ENCODE measurements at regions not wholly inside any gene's neighbourhood (a gene's known extent, or its start where the extent isn't known, plus 50 kb on each side); places are given as distances from the start of the nearest gene placed in this dataset.

- Histone ChIP-seq H3K4me2 (replicated peaks; ENCODE audit: extremely low read depth, low read length, poor library complexity, severe bottlenecking) (no peak overlapping the region), H3K27me3 (ENCODE audit: control insufficient read depth in 2 of 2, insufficient read depth in 2 of 2, low read length in 2 of 2) (no peaks in the 10 kb centered on the region), H4K20me1 (ENCODE audit: insufficient read depth, low read length) (no peaks in the 10 kb centered on the region), H3K9me3 (replicated peaks in 1 of 2; ENCODE audit: control insufficient read depth in 1 of 2, insufficient read depth in 1 of 2, low read length in 2 of 2) (no peaks in the 10 kb centered on the region), H2AFZ (ENCODE audit: insufficient read depth, low read depth, low read length, poor library complexity, severe bottlenecking) (no peak overlapping the region), H3K27ac (ENCODE audit: low read depth in 1 of 2, low read length in 2 of 2) (no peak overlapping the region), H3K79me2 (ENCODE audit: insufficient read depth, low read length) (no peaks in the 10 kb centered on the region), H3K9ac (ENCODE audit: insufficient read depth, low read length, poor library complexity, severe bottlenecking) (no peak overlapping the region), H3K4me1 (ENCODE audit: control insufficient read depth in 1 of 2, insufficient read depth in 2 of 2, low read length in 2 of 2) (no peaks in the 10 kb centered on the region), H3K4me3 (replicated peaks in 1 of 3; ENCODE audit: low read depth in 2 of 3, low read length in 3 of 3) (no peak overlapping the region), H3K36me3 (replicated peaks in 1 of 2; ENCODE audit: control insufficient read depth in 1 of 2, insufficient read depth in 2 of 2, low read length in 2 of 2) (no peaks in the 10 kb centered on the region)
- no peak overlapping the region for H3K27ac Mint-ChIP-seq
- WGBS (ENCODE audit: insufficient coverage) = 100% methylated on average over 1 of the region's 3 CpGs
- no peak overlapping the region for H3K4me3 Mint-ChIP-seq
- intact Hi-C loops (cut with micrococcal nuclease) = no loop called here
- peaks cover 0 to 3% (median 0%) of the 10 kb centered on the region in 7 donors for H3K9me3 Mint-ChIP-seq
- no peak for DNase-seq
- no peaks in the 10 kb centered on the region for H3K36me3 Mint-ChIP-seq
- peaks cover 1 to 7% (median 2%) of the 10 kb centered on the region in 3 donors for H3K27me3 Mint-ChIP-seq (ENCODE audit: low read depth in 3 of 3)
- TF ChIP-seq CTCF (IDR thresholded peaks at IDR 0.05) = no peak
- no peaks in the 10 kb centered on the region for H3K4me1 Mint-ChIP-seq
Measured at GRCh38 chr6:72500669-72501068, 121.2 kb upstream of the KCNQ5 start.

DNA sequence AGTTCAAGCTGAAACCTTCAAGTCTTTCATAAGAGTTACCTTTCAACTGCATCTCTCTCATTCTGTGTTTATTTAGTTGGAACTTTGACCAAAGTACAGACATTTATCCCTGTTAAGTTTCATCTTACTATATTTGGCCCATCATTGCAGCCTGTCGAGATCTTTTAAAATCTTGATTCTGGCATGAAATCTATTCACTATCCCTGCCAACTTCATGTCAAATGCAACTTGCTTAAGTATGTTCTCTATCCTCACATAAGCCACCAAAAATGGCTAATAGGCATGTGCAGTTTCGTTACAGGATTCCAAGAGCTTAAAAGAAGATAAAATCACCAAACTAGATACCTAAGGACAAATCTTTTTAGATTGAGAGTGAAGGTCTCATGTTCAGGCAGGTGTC, 117.5 kb upstream of the KCNQ5 start:
- no peaks in the 10 kb centered on the region for H3K36me3 Mint-ChIP-seq
- Histone ChIP-seq H3K36me3 (replicated peaks in 1 of 2; ENCODE audit: control insufficient read depth in 1 of 2, insufficient read depth in 2 of 2, low read length in 2 of 2) (no peaks in the 10 kb centered on the region), H3K27me3 (ENCODE audit: control insufficient read depth in 2 of 2, insufficient read depth in 2 of 2, low read length in 2 of 2) (no peaks in the 10 kb centered on the region), H3K4me3 (replicated peaks in 1 of 3; ENCODE audit: low read depth in 2 of 3, low read length in 3 of 3) (no peak overlapping the region), H4K20me1 (ENCODE audit: insufficient read depth, low read length) (no peaks in the 10 kb centered on the region), H2AFZ (ENCODE audit: insufficient read depth, low read depth, low read length, poor library complexity, severe bottlenecking) (no peak overlapping the region), H3K4me1 (ENCODE audit: control insufficient read depth in 1 of 2, insufficient read depth in 2 of 2, low read length in 2 of 2) (no peaks in the 10 kb centered on the region), H3K27ac (ENCODE audit: low read depth in 1 of 2, low read length in 2 of 2) (no peak overlapping the region), H3K79me2 (ENCODE audit: insufficient read depth, low read length) (no peaks in the 10 kb centered on the region), H3K9me3 (replicated peaks in 1 of 2; ENCODE audit: control insufficient read depth in 1 of 2, insufficient read depth in 1 of 2, low read length in 2 of 2) (no peaks in the 10 kb centered on the region), H3K9ac (ENCODE audit: insufficient read depth, low read length, poor library complexity, severe bottlenecking) (no peak overlapping the region), H3K4me2 (replicated peaks; ENCODE audit: extremely low read depth, low read length, poor library complexity, severe bottlenecking) (no peak overlapping the region)
- H3K4me3 Mint-ChIP-seq = no peak overlapping the region
- no peaks in the 10 kb centered on the region for H3K4me1 Mint-ChIP-seq
- WGBS (ENCODE audit: insufficient coverage) = 82% methylated on average over 1 of the region's 2 CpGs
- no peak overlapping the region for H3K27ac Mint-ChIP-seq
- H3K27me3 Mint-ChIP-seq (ENCODE audit: low read depth in 3 of 3) = peaks cover 5 to 10% (median 8%) of the 10 kb centered on the region in 3 donors
- intact Hi-C loops (cut with micrococcal nuclease) = no loop called here
- DNase-seq = no peak
- peaks cover 0 to 3% (median 0%) of the 10 kb centered on the region in 7 donors for H3K9me3 Mint-ChIP-seq
- TF ChIP-seq CTCF (IDR thresholded peaks at IDR 0.05) = no peak
